ENCODE measurements at regions not wholly inside any gene's neighbourhood (a gene's known extent, or its start where the extent isn't known, plus 50 kb on each side); places are given as distances from the start of the nearest gene placed in this dataset.
"Not testable (repeated sequence)": the region's sequence is repeated elsewhere in the genome, so short reads cannot be mapped to it uniquely, and the experiment has no call there.

- no peak for DNase-seq (ENCODE audit: low read depth)
Observed at GRCh38 chr9:29228558-29228957, 1655.3 kb upstream of the C9orf72 start.

GRCh38 chr9:29230931-29231330 is 1657.7 kb upstream of the C9orf72 start:
- no peak for DNase-seq (ENCODE audit: low read depth)

GRCh38 chr9:29233193-29233592 is 1659.9 kb upstream of the C9orf72 start:
- DNase-seq (ENCODE audit: low read depth), result no peak

GRCh38 chr9:29241320-29241719 is 1668.0 kb upstream of the C9orf72 start:
- no peak for DNase-seq (ENCODE audit: low read depth)

GRCh38 chr9:29245351-29245750 is 1672.1 kb upstream of the C9orf72 start:
- no peak for DNase-seq (ENCODE audit: low read depth)

- DNase-seq (ENCODE audit: low read depth), result not testable (repeated sequence)
Observed at GRCh38 chr9:29270400-29270799, 1697.1 kb upstream of the C9orf72 start.

- no peak for DNase-seq (ENCODE audit: low read depth)
Observed at GRCh38 chr9:29282121-29282520, 1708.8 kb upstream of the C9orf72 start.

- no peak for DNase-seq (ENCODE audit: low read depth)
Observed at GRCh38 chr9:29285818-29286217, 1712.5 kb upstream of the C9orf72 start.

GRCh38 chr9:29289365-29289764 is 1716.1 kb upstream of the C9orf72 start:
- no peak for DNase-seq (ENCODE audit: low read depth)

- no peak for DNase-seq (ENCODE audit: low read depth)
Observed at GRCh38 chr9:29290516-29290915, 1717.2 kb upstream of the C9orf72 start.

- DNase-seq (ENCODE audit: low read depth), result no peak
Observed at GRCh38 chr9:29297592-29297991, 1724.3 kb upstream of the C9orf72 start.

GRCh38 chr9:29311221-29311620 is 1737.9 kb upstream of the C9orf72 start:
- no peak for DNase-seq (ENCODE audit: low read depth)

- no peak for DNase-seq (ENCODE audit: low read depth)
Observed at GRCh38 chr9:29312327-29312726, 1739.0 kb upstream of the C9orf72 start.

GRCh38 chr9:29319736-29320513 is 1746.6 kb upstream of the C9orf72 start:
- DNase-seq (ENCODE audit: low read depth), result no peak

GRCh38 chr9:29322240-29322639 is 1749.0 kb upstream of the C9orf72 start:
- DNase-seq (ENCODE audit: low read depth), result no peak

GRCh38 chr9:29325894-29326293 is 1752.6 kb upstream of the C9orf72 start:
- DNase-seq (ENCODE audit: low read depth), result no peak

GRCh38 chr9:29332789-29333188 is 1759.5 kb upstream of the C9orf72 start:
- DNase-seq (ENCODE audit: low read depth), result no peak

GRCh38 chr9:29336281-29336680 is 1763.0 kb upstream of the C9orf72 start:
- no peak for DNase-seq (ENCODE audit: low read depth)

GRCh38 chr9:29339387-29339786 is 1766.1 kb upstream of the C9orf72 start:
- no peak for DNase-seq (ENCODE audit: low read depth)

GRCh38 chr9:29348999-29349398 is 1775.7 kb upstream of the C9orf72 start:
- no peak for DNase-seq (ENCODE audit: low read depth)

- no peak for DNase-seq (ENCODE audit: low read depth)
Observed at GRCh38 chr9:29389421-29389820, 1816.1 kb upstream of the C9orf72 start.

- no peak for DNase-seq (ENCODE audit: low read depth)
Observed at GRCh38 chr9:29390859-29391258, 1817.6 kb upstream of the C9orf72 start.

- no peak for DNase-seq (ENCODE audit: low read depth)
Observed at GRCh38 chr9:29393064-29393463, 1819.8 kb upstream of the C9orf72 start.

GRCh38 chr9:29394855-29395254 is 1821.6 kb upstream of the C9orf72 start:
- DNase-seq (ENCODE audit: low read depth), result no peak
